HG02885 (cell line): ENCODE measurements at regions not wholly inside any gene's neighbourhood (a gene's known extent, or its start where the extent isn't known, plus 50 kb on each side); places are given as distances from the start of the nearest gene placed in this dataset.

Experiments used
- ATAC-seq: cut with Tn5 transposase; IDR thresholded peaks from one replicate; pipeline ENCODE4 v1.9.1; 2021; ENCODE audit warnings: mild to moderate bottlenecking; ENCODE audit not compliant: unreplicated experiment, poor library complexity

- no peak for ATAC-seq
Observed at GRCh38 chr2:60260639-60261296, 292.7 kb downstream of the BCL11A start.

- ATAC-seq = no peak
Observed at GRCh38 chr2:60259781-60260180, 293.7 kb downstream of the BCL11A start.

- no peak for ATAC-seq
Observed at GRCh38 chr2:60252581-60253150, 300.8 kb downstream of the BCL11A start.

- no peak for ATAC-seq
Observed at GRCh38 chr2:60251247-60251646, 302.2 kb downstream of the BCL11A start.

- ATAC-seq = no peak
Observed at GRCh38 chr2:60249879-60250278, 303.6 kb downstream of the BCL11A start.

- ATAC-seq = no peak
Observed at GRCh38 chr2:60247471-60247870, 306.0 kb downstream of the BCL11A start.

GRCh38 chr2:60246583-60246982, 306.9 kb downstream of the BCL11A start:
- ATAC-seq = no peak

GRCh38 chr2:60234274-60234986, 319.0 kb downstream of the BCL11A start:
- no peak for ATAC-seq

GRCh38 chr2:60230596-60230995, 322.9 kb downstream of the BCL11A start:
- ATAC-seq = no peak

GRCh38 chr2:60230037-60230436, 323.4 kb downstream of the BCL11A start:
- ATAC-seq = no peak

GRCh38 chr2:60226943-60227342, 326.5 kb downstream of the BCL11A start:
- ATAC-seq = no peak

GRCh38 chr2:60226191-60226590, 327.3 kb downstream of the BCL11A start:
- no peak for ATAC-seq

- ATAC-seq = no peak
Observed at GRCh38 chr2:60223859-60224258, 329.6 kb downstream of the BCL11A start.

GRCh38 chr2:60221098-60221497, 332.4 kb downstream of the BCL11A start:
- ATAC-seq = no peak

- ATAC-seq = no peak
Observed at GRCh38 chr2:60219536-60219935, 333.9 kb downstream of the BCL11A start.

- no peak for ATAC-seq
Observed at GRCh38 chr2:60216452-60216995, 336.9 kb downstream of the BCL11A start.

- ATAC-seq = no peak
Observed at GRCh38 chr2:60215386-60215901, 338.0 kb downstream of the BCL11A start.

- ATAC-seq = no peak
Observed at GRCh38 chr2:60214626-60214875, 338.9 kb downstream of the BCL11A start.

- ATAC-seq = no peak
Observed at GRCh38 chr2:60213865-60214625, 339.4 kb downstream of the BCL11A start.

- no peak for ATAC-seq
Observed at GRCh38 chr2:60212181-60212945, 341.1 kb downstream of the BCL11A start.
